NCI-H82 treated with DMSO at 0.1 percent for 48 hours (cell line): ENCODE measurements at regions not wholly inside any gene's neighbourhood (a gene's known extent, or its start where the extent isn't known, plus 50 kb on each side); places are given as distances from the start of the nearest gene placed in this dataset.
"Not testable (repeated sequence)": the region's sequence is repeated elsewhere in the genome, so short reads cannot be mapped to it uniquely, and the experiment has no call there.

Source experiments
- DNase-seq: peaks from one replicate; lab custom pipeline; 2025; ENCODE audit not compliant: unreplicated experiment; lab: John Stamatoyannopoulos, UW

- no peak for DNase-seq
Measured at GRCh38 chr3:102299125-102299877, 135.5 kb upstream of the ZPLD1 start.

GRCh38 chr3:102301155-102301880 lies 133.5 kb upstream of the ZPLD1 start:
- no peak for DNase-seq

- DNase-seq, result no peak
Measured at GRCh38 chr3:102302020-102302419, 132.8 kb upstream of the ZPLD1 start.

GRCh38 chr3:102304550-102304949 lies 130.3 kb upstream of the ZPLD1 start:
- no peak for DNase-seq

GRCh38 chr3:102307442-102307841 lies 127.4 kb upstream of the ZPLD1 start:
- DNase-seq, result no peak

GRCh38 chr3:102329066-102329465 lies 105.7 kb upstream of the ZPLD1 start:
- DNase-seq, result no peak

GRCh38 chr3:102329561-102329960 lies 105.3 kb upstream of the ZPLD1 start:
- no peak for DNase-seq

- no peak for DNase-seq
Measured at GRCh38 chr3:102332205-102332604, 102.6 kb upstream of the ZPLD1 start.

GRCh38 chr3:102332934-102333333 lies 101.9 kb upstream of the ZPLD1 start:
- no peak for DNase-seq

GRCh38 chr3:102336130-102336529 lies 98.7 kb upstream of the ZPLD1 start:
- no peak for DNase-seq

- no peak for DNase-seq
Measured at GRCh38 chr3:102339671-102340070, 95.1 kb upstream of the ZPLD1 start.

GRCh38 chr3:102346897-102347296 lies 87.9 kb upstream of the ZPLD1 start:
- no peak for DNase-seq

- no peak for DNase-seq
Measured at GRCh38 chr3:102348904-102349303, 85.9 kb upstream of the ZPLD1 start.

- DNase-seq, result peak; percentile 95
Measured at GRCh38 chr3:102353148-102353547, 81.7 kb upstream of the ZPLD1 start.

GRCh38 chr3:102353805-102354204 lies 81.0 kb upstream of the ZPLD1 start:
- no peak for DNase-seq

GRCh38 chr3:102354818-102355515 lies 79.8 kb upstream of the ZPLD1 start:
- no peak for DNase-seq

- no peak for DNase-seq
Measured at GRCh38 chr3:102356506-102356905, 78.3 kb upstream of the ZPLD1 start.

GRCh38 chr3:102357313-102357712 lies 77.5 kb upstream of the ZPLD1 start:
- not testable (repeated sequence) for DNase-seq

- no peak for DNase-seq
Measured at GRCh38 chr3:102360183-102360860, 74.5 kb upstream of the ZPLD1 start.

GRCh38 chr3:102361101-102361500 lies 73.7 kb upstream of the ZPLD1 start:
- no peak for DNase-seq

GRCh38 chr3:102366116-102366515 lies 68.7 kb upstream of the ZPLD1 start:
- DNase-seq, result not testable (repeated sequence)
